ENCODE measurements at regions not wholly inside any gene's neighbourhood (a gene's known extent, or its start where the extent isn't known, plus 50 kb on each side); places are given as distances from the start of the nearest gene placed in this dataset.

GRCh38 chr1:38125016-38125415 is 78.4 kb upstream of the POU3F1 start (continued):
- TF ChIP-seq ZNF318 (IDR thresholded peaks at IDR 0.05; ENCODE audit: borderline replicate concordance in 1 of 2, low read depth in 1 of 2) (no peak), NFE2L1 (tag; IDR thresholded peaks at IDR 0.05; ENCODE audit: borderline replicate concordance, low read depth) (no peak), NFRKB (IDR thresholded peaks at IDR 0.05; ENCODE audit: low read depth) (no peak), ZNF583 (CRISPR knock-in tag; IDR thresholded peaks at IDR 0.05) (no peak), CTCFL (IDR thresholded peaks at IDR 0.05; ENCODE audit: borderline replicate concordance, insufficient read depth, low read depth, low read length, poor library complexity, severe bottlenecking) (no peak), NFE2 (IDR thresholded peaks at IDR 0.05; ENCODE audit: low read depth) (no peak), NCOA1 (IDR thresholded peaks at IDR 0.05; ENCODE audit: low read depth) (no peak), WHSC1 (IDR thresholded peaks at IDR 0.05; ENCODE audit: low read length) (no peak)

Measured in K562 (cell line).